K562 (cell line): ENCODE measurements at regions not wholly inside any gene's neighbourhood (a gene's known extent, or its start where the extent isn't known, plus 50 kb on each side); places are given as distances from the start of the nearest gene placed in this dataset.

Experiments
- ATAC-seq: fragments of 200-7000 bp; cut with Tn5 transposase; 3 replicates; pipeline ENCODE4 v1.9.1; 2020; ENCODE audit warnings: moderate library complexity
- BruUV-seq: library from RNA; stranded (reverse); fragments of 400-500 nt; replicated peaks from 2 replicates; lab custom pipeline; 2021; lab: Mats Ljungman, UMichigan
- CTCF ChIA-PET: fragments of 300-600 bp; formaldehyde crosslinking; extraction: SDS; loops from one replicate; lab custom pipeline; 2021; ENCODE audit warnings: low intra/inter-chr PET ratio; lab: Yijun Ruan, JAX
- POLR2A ChIA-PET: fragments of 300-600, 350-650 bp; sonication (Branson Sonifier 250); formaldehyde crosslinking; extraction: SDS; loops from one replicate; lab custom pipeline; 2021; ENCODE audit warnings: antibody characterized with exemption, inconsistent platforms; lab: Yijun Ruan, JAX
- DNase-seq, 4 experiments: peaks; one replicate each; pipeline versions ENCODE4 v3.0.0 to v3.0.0-alpha.2; 2011 to 2018; ENCODE audit warnings: low spot score in 3 of 4, mixed read lengths in 3 of 4; ENCODE audit errors: extremely low read depth in 1 of 4
- FAIRE-seq: peaks from 2 replicates; lab custom pipeline; 2011; peaks lifted over from hg19 to GRCh38; lab: Jason Lieb, UNC
- H2AFZ ChIP-seq: 2 replicates; pipeline ENCODE4 v1.6.0; 2011; ENCODE audit warnings: low read depth, low read length, control low read depth, inconsistent platforms
- H3K27ac ChIP-seq: fragments of 200-600 bp; 3 replicates; pipeline ENCODE4 v1.8.0; 2011; ENCODE audit warnings: low read depth, mild to moderate bottlenecking, control low read depth, inconsistent platforms, low read length, moderate library complexity, mixed read lengths; ENCODE audit errors: extremely low read depth
- H3K27me3 ChIP-seq, 2 experiments: fragments of 300-600 bp in 1 of 2; 2 replicates in 1 of 2; 3 replicates in 1 of 2; pipeline versions ENCODE4 v1.6.0 to v1.8.0; 2011; ENCODE audit warnings: inconsistent platforms in 2 of 2, low read length in 2 of 2, mild to moderate bottlenecking in 1 of 2, mixed read lengths in 1 of 2, moderate library complexity in 1 of 2; ENCODE audit not compliant: control insufficient read depth in 2 of 2, insufficient read depth in 2 of 2
- H3K36me3 ChIP-seq: fragments of 300-600 bp; 3 replicates; pipeline ENCODE4 v1.8.0; 2011; ENCODE audit warnings: mild to moderate bottlenecking, low read length, inconsistent platforms; ENCODE audit not compliant: control insufficient read depth, insufficient read depth
- H3K4me1 ChIP-seq, 2 experiments: fragments of 200-600 bp in 1 of 2; replicated peaks in 1 of 2; 2 replicates in 1 of 2; 3 replicates in 1 of 2; pipeline versions ENCODE4 v1.5.1 to v1.8.0; 2011; ENCODE audit warnings: inconsistent platforms in 2 of 2, low read length in 2 of 2, mild to moderate bottlenecking in 1 of 2, mixed read lengths in 1 of 2, moderate library complexity in 1 of 2; ENCODE audit not compliant: control insufficient read depth in 2 of 2, insufficient read depth in 2 of 2
- H3K4me2 ChIP-seq: 2 replicates; pipeline ENCODE4 v1.6.1; 2011; ENCODE audit warnings: low read length, control low read depth, inconsistent platforms, mixed read lengths; ENCODE audit not compliant: insufficient read depth
- H3K4me3 ChIP-seq: fragments of 200-600 bp; sonication (generic), shearing (Covaris generic); 2 replicates; pipeline ENCODE4 v1.5.1; 2016; ENCODE audit warnings: control low read depth, inconsistent platforms
- H3K79me2 ChIP-seq: fragments of 200-600 bp; 3 replicates; pipeline ENCODE4 v1.8.0; 2011; ENCODE audit warnings: low read length, inconsistent platforms; ENCODE audit not compliant: control insufficient read depth, insufficient read depth
- H3K9ac ChIP-seq, 2 experiments: 2 replicates each; pipeline versions ENCODE4 v1.6.0 to v1.6.1; 2011; ENCODE audit warnings: low read depth in 2 of 2, low read length in 2 of 2, control low read depth in 1 of 2, inconsistent platforms in 1 of 2, mild to moderate bottlenecking in 1 of 2, mixed read lengths in 1 of 2; ENCODE audit not compliant: insufficient read depth in 1 of 2
- H3K9me1 ChIP-seq: one replicate; pipeline ENCODE4 v1.6.0; 2011; ENCODE audit warnings: inconsistent platforms, mild to moderate bottlenecking, low read length, moderate library complexity; ENCODE audit not compliant: control insufficient read depth, insufficient read depth
- H3K9me3 ChIP-seq: replicated peaks from 2 replicates; pipeline ENCODE4 v1.5.1; 2011; ENCODE audit warnings: low read depth, low read length, inconsistent platforms; ENCODE audit not compliant: control insufficient read depth, insufficient read depth
- H4K20me1 ChIP-seq: replicated peaks from 2 replicates; pipeline ENCODE4 v1.6.1; 2011; ENCODE audit warnings: low read length, inconsistent platforms, mixed read lengths; ENCODE audit not compliant: control insufficient read depth, insufficient read depth
- ESRRA ChIP-seq: fragments of 450-650 bp; IDR thresholded peaks from 2 replicates; pipeline ENCODE4 v1.6.1; 2014; ENCODE audit warnings: low read depth, mild to moderate bottlenecking, moderate library complexity, borderline replicate concordance
- HDAC1 ChIP-seq, 2 experiments: fragments of 450-650 bp; IDR thresholded peaks; 2 replicates each; pipeline ENCODE4 v1.6.1; 2016 to 2017; ENCODE audit warnings: inconsistent platforms in 1 of 2, mild to moderate bottlenecking in 1 of 2, moderate library complexity in 1 of 2
- NFIC ChIP-seq: fragments of 450-650 bp; IDR thresholded peaks from 2 replicates; pipeline ENCODE4 v1.6.1; 2017; ENCODE audit warnings: mild to moderate bottlenecking, inconsistent platforms
- ZKSCAN1 ChIP-seq: fragments of 150-350 bp; IDR thresholded peaks from 2 replicates; pipeline ENCODE4 v1.6.1; 2016; ENCODE audit warnings: low read depth, low read length
- WGBS: fragments of 100-300 bp; shearing (Covaris generic); methylation state at CpG from one replicate; pipeline ENCODE4 v1.1.6; 2016; ENCODE audit warnings: low coverage, mixed read lengths; ENCODE audit not compliant: insufficient coverage; ENCODE audit errors: missing lambda C conversion rate; 5-methylcytosine and 5-hydroxymethylcytosine counted together
- in situ Hi-C: fragments of 300-500 bp; cut with MboI; formaldehyde crosslinking; loops from 4 replicates; pipeline ENCODE4 v1.15.0; 2018; ENCODE audit warnings: inconsistent platforms, mixed read lengths
- intact Hi-C: fragments of 100-400 bp; cut with micrococcal nuclease; formaldehyde crosslinking; loops from 2 replicates; pipeline ENCODE4 v1.14.2; 2022
- TF ChIP-seq, protein P1 (sequence below): fragments of 450-650 bp; IDR thresholded peaks from 2 replicates; pipeline ENCODE4 v1.6.1; 2016; ENCODE audit warnings: borderline replicate concordance

DNA sequence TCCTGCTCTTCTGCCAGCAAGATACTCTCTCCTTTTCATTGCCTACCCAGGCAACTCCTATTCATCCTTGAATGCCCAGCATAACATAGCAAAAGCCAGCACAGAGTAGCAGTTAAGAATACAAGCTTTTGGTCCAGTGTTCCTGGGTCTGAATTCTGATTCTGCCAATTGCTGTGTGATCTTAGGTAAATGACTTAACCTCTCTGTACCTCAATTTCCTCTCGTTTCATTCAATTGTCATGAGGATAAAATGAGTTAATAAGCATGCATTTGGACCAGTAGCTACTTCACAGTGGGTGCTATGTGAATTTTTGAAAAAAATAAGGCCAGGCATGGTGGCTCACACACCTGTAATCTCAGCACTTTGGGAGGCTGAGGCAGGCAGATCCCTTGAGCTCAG is 346.0 kb downstream of the BUD13 start (continued):
- TF ChIP-seq, protein P1, sequence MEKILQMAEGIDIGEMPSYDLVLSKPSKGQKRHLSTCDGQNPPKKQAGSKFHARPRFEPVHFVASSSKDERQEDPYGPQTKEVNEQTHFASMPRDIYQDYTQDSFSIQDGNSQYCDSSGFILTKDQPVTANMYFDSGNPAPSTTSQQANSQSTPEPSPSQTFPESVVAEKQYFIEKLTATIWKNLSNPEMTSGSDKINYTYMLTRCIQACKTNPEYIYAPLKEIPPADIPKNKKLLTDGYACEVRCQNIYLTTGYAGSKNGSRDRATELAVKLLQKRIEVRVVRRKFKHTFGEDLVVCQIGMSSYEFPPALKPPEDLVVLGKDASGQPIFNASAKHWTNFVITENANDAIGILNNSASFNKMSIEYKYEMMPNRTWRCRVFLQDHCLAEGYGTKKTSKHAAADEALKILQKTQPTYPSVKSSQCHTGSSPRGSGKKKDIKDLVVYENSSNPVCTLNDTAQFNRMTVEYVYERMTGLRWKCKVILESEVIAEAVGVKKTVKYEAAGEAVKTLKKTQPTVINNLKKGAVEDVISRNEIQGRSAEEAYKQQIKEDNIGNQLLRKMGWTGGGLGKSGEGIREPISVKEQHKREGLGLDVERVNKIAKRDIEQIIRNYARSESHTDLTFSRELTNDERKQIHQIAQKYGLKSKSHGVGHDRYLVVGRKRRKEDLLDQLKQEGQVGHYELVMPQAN = no peak

GRCh38 chr11:116424615-116425261 is 348.0 kb downstream of the BUD13 start:
- intact Hi-C loops = no loop called here
- FAIRE-seq (no peak), ATAC-seq (no peak), DNase-seq (peak in 1 of 4 experiments; percentile 23)
- Histone ChIP-seq H3K9me3 (no peaks in the 10 kb centered on the region), H3K4me2 (no peak overlapping the region), H3K9me1 (no peaks in the 10 kb centered on the region), H3K27me3 (peaks cover 2 to 29% of the 10 kb centered on the region in 2 experiments; a peak in 3 of 5 replicates), H3K79me2 (no peaks in the 10 kb centered on the region), H3K27ac (no peak overlapping the region), H3K4me1 (no peaks in the 10 kb centered on the region), H3K4me3 (no peak overlapping the region), H3K9ac (no peak overlapping the region), H3K36me3 (no peaks in the 10 kb centered on the region), H2AFZ (no peak overlapping the region)
- no TSS peak for BruUV-seq
- ChIA-PET CTCF (no interaction called here), POLR2A (interaction anchor here (0.6 kb wide), 1 partner anchor 15 kb away, joined by 3 read pairs; no protein-coding TSS in a partner anchor)
- in situ Hi-C loops = no loop called here
- WGBS = 0% methylated on average over 4 of the region's 4 CpGs
- peak; percentile 85 for TF ChIP-seq ESRRA
- peak; percentile 64; the same call in 1 of the 2 replicates for TF ChIP-seq NFIC
- no peak for TF ChIP-seq ZKSCAN1
- no peak for TF ChIP-seq HDAC1 (IDR thresholded peaks at IDR 0.05)
- TF ChIP-seq, all 486 proteins: peak for 2
- no peaks in the 10 kb centered on the region for H4K20me1 ChIP-seq
